ENCODE measurements at regions not wholly inside any gene's neighbourhood (a gene's known extent, or its start where the extent isn't known, plus 50 kb on each side); places are given as distances from the start of the nearest gene placed in this dataset.

GRCh38 chr15:70530017-70530499 lies 233.3 kb downstream of the UACA start:
- H4K20me1 ChIP-seq (ENCODE audit: insufficient read depth): no peaks in the 10 kb centered on the region
- H3K4me3 ChIP-seq (replicated peaks in 1 of 2; ENCODE audit: low read depth in 1 of 2, low read length in 2 of 2): no peak overlapping the region
- H3K4me2 ChIP-seq (ENCODE audit: low read length): no peak overlapping the region
- ChIA-PET CTCF (interaction anchor here (0.8 kb wide), 1 partner anchor 39 kb away, joined by 3 read pairs; no protein-coding TSS in a partner anchor), RAD21 (ENCODE audit: low non-redundant PET in 1 of 2, low total read pairs in 2 of 2, uncharacterized antibody in 2 of 2, unreplicated experiment in 2 of 2) (no interaction called here), POLR2A (no interaction called here)
- no peak overlapping the region for H3K9ac ChIP-seq (ENCODE audit: low read length)
- H3K9me2 ChIP-seq (ENCODE audit: insufficient read depth): no peaks in the 10 kb centered on the region
- H3K27ac ChIP-seq (ENCODE audit: low read depth, low read length): no peak overlapping the region
- no peaks in the 10 kb centered on the region for H3K36me3 ChIP-seq (ENCODE audit: control insufficient read depth in 1 of 2, insufficient read depth in 2 of 2, low read length in 2 of 2)
- H2AFZ ChIP-seq (ENCODE audit: low read depth, low read length, poor library complexity, severe bottlenecking): no peak overlapping the region
- peaks cover 33 to 36% of the 10 kb centered on the region in 2 experiments for H3K4me1 ChIP-seq (ENCODE audit: control insufficient read depth in 1 of 2, insufficient read depth in 2 of 2, low read length in 2 of 2)
- ATAC-seq (no peak), DNase-seq (ENCODE audit: low read depth, low spot score) (no peak)
- TF ChIP-seq, protein P1, sequence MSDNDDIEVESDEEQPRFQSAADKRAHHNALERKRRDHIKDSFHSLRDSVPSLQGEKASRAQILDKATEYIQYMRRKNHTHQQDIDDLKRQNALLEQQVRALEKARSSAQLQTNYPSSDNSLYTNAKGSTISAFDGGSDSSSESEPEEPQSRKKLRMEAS (IDR thresholded peaks at IDR 0.05): no peak
- TF ChIP-seq POLR2AphosphoS5 (IDR thresholded peaks at IDR 0.05; ENCODE audit: low read depth, low read length) (no peak), JUND (IDR thresholded peaks at IDR 0.05) (no peak), POLR2A (IDR thresholded peaks at IDR 0.05; ENCODE audit: borderline replicate concordance, extremely low read depth, insufficient read depth, insufficient read length) (no peak), RAD21 (IDR thresholded peaks at IDR 0.05; ENCODE audit: low read depth) (no peak), EGR1 (IDR thresholded peaks at IDR 0.05; ENCODE audit: low read depth) (no peak), FOSL1 (IDR thresholded peaks at IDR 0.05; ENCODE audit: low read depth) (no peak), EZH2phosphoT487 (IDR thresholded peaks at IDR 0.05; ENCODE audit: borderline replicate concordance) (no peak), CEBPB (IDR thresholded peaks at IDR 0.05; ENCODE audit: low read depth) (no peak), ZBTB33 (IDR thresholded peaks at IDR 0.05; ENCODE audit: extremely low read depth, insufficient replicate concordance, low read length) (no peak), SP1 (IDR thresholded peaks at IDR 0.05; ENCODE audit: low read depth) (no peak), ELF1 (IDR thresholded peaks at IDR 0.05; ENCODE audit: borderline replicate concordance, low read depth) (no peak)
- TF ChIP-seq, protein P2, sequence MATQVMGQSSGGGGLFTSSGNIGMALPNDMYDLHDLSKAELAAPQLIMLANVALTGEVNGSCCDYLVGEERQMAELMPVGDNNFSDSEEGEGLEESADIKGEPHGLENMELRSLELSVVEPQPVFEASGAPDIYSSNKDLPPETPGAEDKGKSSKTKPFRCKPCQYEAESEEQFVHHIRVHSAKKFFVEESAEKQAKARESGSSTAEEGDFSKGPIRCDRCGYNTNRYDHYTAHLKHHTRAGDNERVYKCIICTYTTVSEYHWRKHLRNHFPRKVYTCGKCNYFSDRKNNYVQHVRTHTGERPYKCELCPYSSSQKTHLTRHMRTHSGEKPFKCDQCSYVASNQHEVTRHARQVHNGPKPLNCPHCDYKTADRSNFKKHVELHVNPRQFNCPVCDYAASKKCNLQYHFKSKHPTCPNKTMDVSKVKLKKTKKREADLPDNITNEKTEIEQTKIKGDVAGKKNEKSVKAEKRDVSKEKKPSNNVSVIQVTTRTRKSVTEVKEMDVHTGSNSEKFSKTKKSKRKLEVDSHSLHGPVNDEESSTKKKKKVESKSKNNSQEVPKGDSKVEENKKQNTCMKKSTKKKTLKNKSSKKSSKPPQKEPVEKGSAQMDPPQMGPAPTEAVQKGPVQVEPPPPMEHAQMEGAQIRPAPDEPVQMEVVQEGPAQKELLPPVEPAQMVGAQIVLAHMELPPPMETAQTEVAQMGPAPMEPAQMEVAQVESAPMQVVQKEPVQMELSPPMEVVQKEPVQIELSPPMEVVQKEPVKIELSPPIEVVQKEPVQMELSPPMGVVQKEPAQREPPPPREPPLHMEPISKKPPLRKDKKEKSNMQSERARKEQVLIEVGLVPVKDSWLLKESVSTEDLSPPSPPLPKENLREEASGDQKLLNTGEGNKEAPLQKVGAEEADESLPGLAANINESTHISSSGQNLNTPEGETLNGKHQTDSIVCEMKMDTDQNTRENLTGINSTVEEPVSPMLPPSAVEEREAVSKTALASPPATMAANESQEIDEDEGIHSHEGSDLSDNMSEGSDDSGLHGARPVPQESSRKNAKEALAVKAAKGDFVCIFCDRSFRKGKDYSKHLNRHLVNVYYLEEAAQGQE (IDR thresholded peaks at IDR 0.05; ENCODE audit: low read depth): no peak
- no peaks in the 10 kb centered on the region for H3K9me3 ChIP-seq (ENCODE audit: control insufficient read depth in 1 of 2, insufficient read depth in 1 of 2, low read depth in 1 of 2, low read length in 2 of 2)
- H3K27me3 ChIP-seq (ENCODE audit: insufficient read depth, low read length): peaks cover 48% of the 10 kb centered on the region; the same call in 1 of the 2 replicates
- intact Hi-C loops (cut with micrococcal nuclease): no loop called here
- H3K79me2 ChIP-seq (ENCODE audit: insufficient read depth, low read length): no peaks in the 10 kb centered on the region
- BruUV-seq (replicated peaks): no TSS peak
